Vagina (tissue), 2 donors: ENCODE measurements at regions not wholly inside any gene's neighbourhood (a gene's known extent, or its start where the extent isn't known, plus 50 kb on each side); places are given as distances from the start of the nearest gene placed in this dataset.
"Not testable (repeated sequence)": the region's sequence is repeated elsewhere in the genome, so short reads cannot be mapped to it uniquely, and the experiment has no call there.

Source experiments
- DNase-seq, 2 donors: peaks; one replicate each; pipeline ENCODE4 v3.0.0-alpha.2; 2017; ENCODE audit errors: extremely low spot score in 2 of 2
- H3K27ac ChIP-seq: fragments of 200-600 bp; sonication (generic); one replicate; pipeline ENCODE4 v1.5.1; 2019
- H3K27me3 ChIP-seq: fragments of 200-600 bp; sonication (generic); one replicate; pipeline ENCODE4 v1.5.1; 2019
- H3K36me3 ChIP-seq, 2 donors: fragments of 200-600 bp; sonication (generic); one replicate each; pipeline ENCODE4 v1.5.1; 2017 to 2019
- H3K4me1 ChIP-seq: fragments of 200-600 bp; sonication (generic); one replicate; pipeline ENCODE4 v1.5.1; 2019
- H3K4me3 ChIP-seq, 2 donors: fragments of 200-600 bp; sonication (generic); 1 replicate in 1 of 2; 2 replicates in 1 of 2; pipeline ENCODE4 v1.5.1; 2016 to 2019
- H3K9me3 ChIP-seq: fragments of 200-600 bp; sonication (generic); one replicate; pipeline ENCODE4 v1.5.1; 2019
- CTCF ChIP-seq, 3 experiments: fragments of 450-650 bp in 2 of 3; fragments of 200-600 bp in 1 of 3; sonication (generic) in 1 of 3; IDR thresholded peaks; one replicate each; pipeline ENCODE4 v1.5.1; 2017 to 2019; ENCODE audit warnings: antibody characterized with exemption in 3 of 3, mild to moderate bottlenecking in 2 of 3, moderate library complexity in 2 of 3
- POLR2A ChIP-seq, 2 donors: fragments of 450-650 bp; IDR thresholded peaks; one replicate each; pipeline ENCODE4 v1.6.1; 2017; ENCODE audit warnings: antibody characterized with exemption in 2 of 2, mild to moderate bottlenecking in 2 of 2, moderate library complexity in 2 of 2
- POLR2AphosphoS5 ChIP-seq, 2 donors: sonication (generic); formaldehyde crosslinking; IDR thresholded peaks; one replicate each; pipeline ENCODE4 v1.9.0; 2017; ENCODE audit warnings: antibody characterized with exemption in 2 of 2, mild to moderate bottlenecking in 2 of 2, low read depth in 1 of 2; ENCODE audit not compliant: insufficient read depth in 1 of 2
- intact Hi-C: fragments of 100-400 bp; cut with DNase I; formaldehyde crosslinking; loops from one replicate; pipeline ENCODE4 v1.15.1; 2023

- H3K4me3 ChIP-seq, result no peak overlapping the region
- no peak for TF ChIP-seq CTCF (IDR thresholded peaks at IDR 0.05)
- intact Hi-C loops, result no loop called here
Observed at GRCh38 chr11:45733176-45733575, 67.8 kb upstream of the CHST1 start.

GRCh38 chr11:45732343-45732742 is 66.9 kb upstream of the CHST1 start:
- TF ChIP-seq POLR2AphosphoS5 (IDR thresholded peaks at IDR 0.05; ENCODE audit: insufficient read depth in 1 of 2, low read depth in 1 of 2) (no peak), POLR2A (IDR thresholded peaks at IDR 0.05) (no peak), CTCF (IDR thresholded peaks at IDR 0.05) (no peak)
- Histone ChIP-seq H3K27me3 (no peaks in the 10 kb centered on the region), H3K36me3 (no peaks in the 10 kb centered on the region), H3K9me3 (no peaks in the 10 kb centered on the region), H3K4me1 (peaks cover 5% of the 10 kb centered on the region), H3K27ac (no peak overlapping the region), H3K4me3 (no peak overlapping the region)
- DNase-seq, result no peak
- intact Hi-C loops, result no loop called here

More at GRCh38 chr11:45733176-45733575, 67.8 kb upstream of the CHST1 start:
- no peaks in the 10 kb centered on the region for H3K27me3 ChIP-seq
- no peaks in the 10 kb centered on the region for H3K36me3 ChIP-seq
- peaks cover 5% of the 10 kb centered on the region for H3K4me1 ChIP-seq
- no peaks in the 10 kb centered on the region for H3K9me3 ChIP-seq
- DNase-seq, result no peak
- no peak overlapping the region for H3K27ac ChIP-seq

GRCh38 chr11:45731171-45731570 is 65.7 kb upstream of the CHST1 start:
- DNase-seq, intact Hi-C loops, H3K9me3 ChIP-seq, H3K27me3 ChIP-seq, H3K27ac ChIP-seq, H3K36me3 ChIP-seq, H3K4me3 ChIP-seq, H3K4me1 ChIP-seq: not testable (repeated sequence)

- DNase-seq, result no peak
- intact Hi-C loops, result no loop called here
- peaks cover 5% of the 10 kb centered on the region for H3K4me1 ChIP-seq
Observed at GRCh38 chr11:45730014-45730413, 64.6 kb upstream of the CHST1 start.

GRCh38 chr11:45726493-45727054 is 61.2 kb upstream of the CHST1 start:
- DNase-seq, result no peak
- H3K27ac ChIP-seq, result no peak overlapping the region
- no peaks in the 10 kb centered on the region for H3K27me3 ChIP-seq
- intact Hi-C loops, result no loop called here
- no peaks in the 10 kb centered on the region for H3K36me3 ChIP-seq
- TF ChIP-seq POLR2AphosphoS5 (IDR thresholded peaks at IDR 0.05; ENCODE audit: insufficient read depth in 1 of 2, low read depth in 1 of 2) (no peak), POLR2A (IDR thresholded peaks at IDR 0.05) (no peak), CTCF (IDR thresholded peaks at IDR 0.05) (no peak)
- H3K4me3 ChIP-seq, result no peak overlapping the region
- H3K9me3 ChIP-seq, result no peaks in the 10 kb centered on the region
- no peaks in the 10 kb centered on the region for H3K4me1 ChIP-seq

More at GRCh38 chr11:45730014-45730413, 64.6 kb upstream of the CHST1 start:
- H3K27ac ChIP-seq, result no peak overlapping the region
- no peak for TF ChIP-seq POLR2AphosphoS5 (IDR thresholded peaks at IDR 0.05; ENCODE audit: insufficient read depth in 1 of 2, low read depth in 1 of 2)
- TF ChIP-seq POLR2A (IDR thresholded peaks at IDR 0.05), result no peak
- no peak for TF ChIP-seq CTCF (IDR thresholded peaks at IDR 0.05)
- no peaks in the 10 kb centered on the region for H3K27me3 ChIP-seq
- no peaks in the 10 kb centered on the region for H3K9me3 ChIP-seq
- no peak overlapping the region for H3K4me3 ChIP-seq
- no peaks in the 10 kb centered on the region for H3K36me3 ChIP-seq
